H9 (cell line): ENCODE measurements at regions not wholly inside any gene's neighbourhood (a gene's known extent, or its start where the extent isn't known, plus 50 kb on each side); places are given as distances from the start of the nearest gene placed in this dataset.

Experiments
- DNase-seq: peaks from one replicate; pipeline ENCODE4 v3.0.0-alpha.2; 2017
- H2AFZ ChIP-seq: one replicate; pipeline ENCODE4 v1.6.1; 2013; ENCODE audit warnings: mild to moderate bottlenecking, low read length, control low read depth, moderate library complexity
- H2AK5ac ChIP-seq: 2 replicates; pipeline ENCODE4 v1.6.1; 2013; ENCODE audit warnings: low read length, control low read depth, mixed read lengths; ENCODE audit not compliant: insufficient read length
- H2BK120ac ChIP-seq: one replicate; pipeline ENCODE4 v1.6.1; 2013; ENCODE audit warnings: low read depth, mild to moderate bottlenecking, low read length, control low read depth, inconsistent platforms; ENCODE audit not compliant: poor library complexity, severe bottlenecking
- H2BK12ac ChIP-seq: 2 replicates; pipeline ENCODE4 v1.6.1; 2013; ENCODE audit warnings: low read length, control low read depth, mixed read lengths, low read depth; ENCODE audit not compliant: insufficient read length
- H2BK15ac ChIP-seq: 2 replicates; pipeline ENCODE4 v1.6.1; 2013; ENCODE audit warnings: low read depth, low read length, control low read depth
- H2BK20ac ChIP-seq: one replicate; pipeline ENCODE4 v1.6.1; 2013; ENCODE audit warnings: low read depth, mild to moderate bottlenecking, low read length, control low read depth, inconsistent platforms; ENCODE audit not compliant: poor library complexity, severe bottlenecking
- H2BK5ac ChIP-seq: 2 replicates; pipeline ENCODE4 v1.6.1; 2013; ENCODE audit warnings: low read length, control low read depth, mixed read lengths; ENCODE audit not compliant: insufficient read length
- H3K14ac ChIP-seq: 2 replicates; pipeline ENCODE4 v1.6.1; 2013; ENCODE audit warnings: low read length, control low read depth; ENCODE audit not compliant: insufficient read depth
- H3K18ac ChIP-seq: 2 replicates; pipeline ENCODE4 v1.6.1; 2013; ENCODE audit warnings: low read depth, mild to moderate bottlenecking, mixed read lengths, low read length, control low read depth; ENCODE audit not compliant: insufficient read length
- H3K23ac ChIP-seq: 2 replicates; pipeline ENCODE4 v1.6.1; 2013; ENCODE audit warnings: low read length, control low read depth, mixed read lengths, low read depth; ENCODE audit not compliant: insufficient read length
- H3K23me2 ChIP-seq: 2 replicates; pipeline ENCODE4 v1.6.1; 2013; ENCODE audit warnings: low read depth, mild to moderate bottlenecking, mixed read lengths, low read length, control low read depth; ENCODE audit not compliant: insufficient read length, poor library complexity, severe bottlenecking
- H3K27ac ChIP-seq: 2 replicates; pipeline ENCODE4 v1.5.1; 2013; ENCODE audit warnings: low read length, control low read depth, mixed read lengths, low read depth; ENCODE audit not compliant: insufficient read length
- H3K27me3 ChIP-seq: 2 replicates; pipeline ENCODE4 v1.6.1; 2013; ENCODE audit warnings: low read length, control low read depth, inconsistent platforms; ENCODE audit not compliant: insufficient read depth
- H3K4ac ChIP-seq: 2 replicates; pipeline ENCODE4 v1.6.1; 2013; ENCODE audit warnings: low read depth, mild to moderate bottlenecking, control low read depth, inconsistent platforms, low read length, moderate library complexity
- H3K4me1 ChIP-seq: 2 replicates; pipeline ENCODE4 v1.6.1; 2013; ENCODE audit warnings: low read length, control low read depth, inconsistent platforms; ENCODE audit not compliant: insufficient read depth
- H3K4me2 ChIP-seq: 2 replicates; pipeline ENCODE4 v1.6.1; 2013; ENCODE audit warnings: low read length, control low read depth, mixed read lengths; ENCODE audit not compliant: insufficient read length, insufficient read depth
- H3K56ac ChIP-seq: 2 replicates; pipeline ENCODE4 v1.6.1; 2013; ENCODE audit warnings: low read depth, mild to moderate bottlenecking, mixed read lengths, low read length, control low read depth; ENCODE audit not compliant: insufficient read length
- H3K79me1 ChIP-seq: 2 replicates; pipeline ENCODE4 v1.6.1; 2013; ENCODE audit warnings: low read depth, mild to moderate bottlenecking, moderate library complexity, low read length, control low read depth, inconsistent platforms; ENCODE audit not compliant: insufficient read depth, poor library complexity, severe bottlenecking
- H3K79me2 ChIP-seq: 2 replicates; pipeline ENCODE4 v1.6.1; 2013; ENCODE audit warnings: low read length, control low read depth, inconsistent platforms; ENCODE audit not compliant: insufficient read depth
- H3K9ac ChIP-seq: 2 replicates; pipeline ENCODE4 v1.6.1; 2013; ENCODE audit warnings: low read length, control low read depth, mixed read lengths; ENCODE audit not compliant: insufficient read length; ENCODE audit errors: extremely low read depth
- H3K9me3 ChIP-seq: one replicate; pipeline ENCODE4 v1.6.1; 2013; ENCODE audit warnings: low read depth, low read length, inconsistent platforms; ENCODE audit not compliant: control insufficient read depth
- H3T11ph ChIP-seq: one replicate; pipeline ENCODE4 v1.6.1; 2013; ENCODE audit warnings: mild to moderate bottlenecking, low read length, control low read depth, inconsistent platforms
- H4K20me1 ChIP-seq: one replicate; pipeline ENCODE4 v1.6.1; 2013; ENCODE audit not compliant: control insufficient read depth, insufficient read length, insufficient read depth
- H4K5ac ChIP-seq: 2 replicates; pipeline ENCODE4 v1.6.1; 2013; ENCODE audit warnings: low read depth, mild to moderate bottlenecking, mixed read lengths, low read length, control low read depth; ENCODE audit not compliant: insufficient read length
- H4K8ac ChIP-seq: replicated peaks from 2 replicates; pipeline ENCODE4 v1.6.1; 2013; ENCODE audit warnings: low read length, control low read depth, mixed read lengths, low read depth; ENCODE audit not compliant: insufficient read length
- H4K91ac ChIP-seq: 2 replicates; pipeline ENCODE4 v1.6.1; 2013; ENCODE audit warnings: low read depth, mild to moderate bottlenecking, moderate library complexity, mixed read lengths, low read length, control low read depth; ENCODE audit not compliant: insufficient read length
- H3K27ac Mint-ChIP-seq, 3 experiments: 2 replicates in 2 of 3; 3 replicates in 1 of 3; pipeline ENCODE4 v1.8.0; 2020 to 2021; ENCODE audit warnings: mixed read lengths in 3 of 3, mild to moderate bottlenecking in 1 of 3, moderate library complexity in 1 of 3
- H3K27me3 Mint-ChIP-seq: 2 replicates; pipeline ENCODE4 v1.8.0; 2021; ENCODE audit warnings: low read depth, mild to moderate bottlenecking, moderate library complexity, mixed read lengths
- H3K36me3 Mint-ChIP-seq, 3 experiments: 2 replicates in 2 of 3; 3 replicates in 1 of 3; pipeline ENCODE4 v1.8.0; 2020 to 2021; ENCODE audit warnings: low read depth in 3 of 3, mixed read lengths in 3 of 3; ENCODE audit not compliant: insufficient read depth in 1 of 3
- H3K4me1 Mint-ChIP-seq, 2 experiments: 2 replicates each; pipeline ENCODE4 v1.8.0; 2020; ENCODE audit warnings: mixed read lengths in 2 of 2
- H3K4me3 Mint-ChIP-seq, 2 experiments: 2 replicates in 1 of 2; 3 replicates in 1 of 2; pipeline ENCODE4 v1.8.0; 2020 to 2021; ENCODE audit warnings: mild to moderate bottlenecking in 2 of 2, mixed read lengths in 2 of 2, moderate library complexity in 1 of 2
- H3K9me3 Mint-ChIP-seq, 2 experiments: 2 replicates in 1 of 2; 3 replicates in 1 of 2; pipeline ENCODE4 v1.8.0; 2020; ENCODE audit warnings: mild to moderate bottlenecking in 2 of 2, mixed read lengths in 2 of 2, moderate library complexity in 1 of 2
- WGBS: extraction: QIAGEN DNeasy Blood & Tissue Kit; methylation state at CpG from one replicate; pipeline ENCODE4 v1.1.7; 2013; ENCODE audit warnings: missing lambda C conversion rate, low lambda C conversion rate, mixed read lengths; ENCODE audit not compliant: insufficient read length; ENCODE audit errors: extremely low coverage; 5-methylcytosine and 5-hydroxymethylcytosine counted together
- TF ChIP-seq, protein P1 (sequence below): fragments of 200-600 bp; sonication (generic); conservative IDR thresholded peaks from 3 replicates; pipeline ENCODE4 v1.8.0; 2021; ENCODE audit warnings: antibody characterized with exemption, mild to moderate bottlenecking

DNA sequence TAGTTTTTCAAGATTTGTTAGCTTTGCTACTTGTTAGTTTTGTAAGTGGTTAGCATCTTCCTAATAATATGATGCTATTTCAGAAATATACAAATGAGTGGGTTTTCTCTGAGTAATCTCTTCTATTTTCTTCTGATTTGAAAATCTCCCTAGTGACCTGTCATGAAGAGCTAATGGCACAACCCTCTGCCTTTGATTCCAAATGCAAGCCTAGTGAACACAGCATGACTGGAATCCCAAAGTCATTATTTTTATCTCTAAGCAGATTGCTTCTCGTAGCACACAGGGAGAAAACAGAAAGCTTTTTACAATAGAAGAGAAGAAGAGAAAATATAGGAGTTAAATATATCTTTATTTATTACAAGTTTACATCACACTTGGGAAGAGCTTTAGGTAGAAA, 295.5 kb downstream of the LRATD1 start:
- no peak overlapping the region for H4K91ac ChIP-seq
- no peak overlapping the region for H3T11ph ChIP-seq
- H3K27me3 ChIP-seq: no peaks in the 10 kb centered on the region
- H2AK5ac ChIP-seq: no peak overlapping the region
- no peak overlapping the region for H2BK15ac ChIP-seq
- no peak overlapping the region for H3K9ac ChIP-seq
- no peak overlapping the region for H3K14ac ChIP-seq
- H2BK20ac ChIP-seq: no peak overlapping the region
- WGBS: no CpG with 5 or more reads among the region's 1 CpG
- TF ChIP-seq, protein P1, sequence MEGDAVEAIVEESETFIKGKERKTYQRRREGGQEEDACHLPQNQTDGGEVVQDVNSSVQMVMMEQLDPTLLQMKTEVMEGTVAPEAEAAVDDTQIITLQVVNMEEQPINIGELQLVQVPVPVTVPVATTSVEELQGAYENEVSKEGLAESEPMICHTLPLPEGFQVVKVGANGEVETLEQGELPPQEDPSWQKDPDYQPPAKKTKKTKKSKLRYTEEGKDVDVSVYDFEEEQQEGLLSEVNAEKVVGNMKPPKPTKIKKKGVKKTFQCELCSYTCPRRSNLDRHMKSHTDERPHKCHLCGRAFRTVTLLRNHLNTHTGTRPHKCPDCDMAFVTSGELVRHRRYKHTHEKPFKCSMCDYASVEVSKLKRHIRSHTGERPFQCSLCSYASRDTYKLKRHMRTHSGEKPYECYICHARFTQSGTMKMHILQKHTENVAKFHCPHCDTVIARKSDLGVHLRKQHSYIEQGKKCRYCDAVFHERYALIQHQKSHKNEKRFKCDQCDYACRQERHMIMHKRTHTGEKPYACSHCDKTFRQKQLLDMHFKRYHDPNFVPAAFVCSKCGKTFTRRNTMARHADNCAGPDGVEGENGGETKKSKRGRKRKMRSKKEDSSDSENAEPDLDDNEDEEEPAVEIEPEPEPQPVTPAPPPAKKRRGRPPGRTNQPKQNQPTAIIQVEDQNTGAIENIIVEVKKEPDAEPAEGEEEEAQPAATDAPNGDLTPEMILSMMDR: no peak
- no peaks in the 10 kb centered on the region for H3K79me2 ChIP-seq
- no peak overlapping the region for H2BK12ac ChIP-seq
- H3K27ac Mint-ChIP-seq: no peak overlapping the region
- H3K56ac ChIP-seq: no peak overlapping the region
- H3K23me2 ChIP-seq: no peaks in the 10 kb centered on the region
- no peaks in the 10 kb centered on the region for H3K4me1 ChIP-seq
- H3K79me1 ChIP-seq: no peaks in the 10 kb centered on the region
- H3K4me2 ChIP-seq: no peak overlapping the region
- H4K20me1 ChIP-seq: no peaks in the 10 kb centered on the region
- H4K5ac ChIP-seq: no peak overlapping the region
- H2BK120ac ChIP-seq: no peak overlapping the region
- no peak overlapping the region for H3K23ac ChIP-seq
- H3K27me3 Mint-ChIP-seq: no peaks in the 10 kb centered on the region
- H3K36me3 Mint-ChIP-seq: no peaks in the 10 kb centered on the region
- no peak overlapping the region for H3K18ac ChIP-seq
- H3K9me3 ChIP-seq: no peaks in the 10 kb centered on the region
- no peak overlapping the region for H3K4me3 Mint-ChIP-seq
- no peak for DNase-seq
- H3K27ac ChIP-seq: no peak overlapping the region
- H3K4ac ChIP-seq: no peak overlapping the region
- no peak overlapping the region for H4K8ac ChIP-seq
- peaks cover 0 to under 1% of the 10 kb centered on the region in 2 experiments; a peak in 1 of 4 replicates for H3K4me1 Mint-ChIP-seq
- H2BK5ac ChIP-seq: no peak overlapping the region
- H3K9me3 Mint-ChIP-seq: no peaks in the 10 kb centered on the region
- H2AFZ ChIP-seq: no peak overlapping the region
